ENCODE measurements at regions not wholly inside any gene's neighbourhood (a gene's known extent, or its start where the extent isn't known, plus 50 kb on each side); places are given as distances from the start of the nearest gene placed in this dataset.

GRCh38 chr6:101236709-101237108 is 156.8 kb upstream of the GRIK2 start:
- CTCF ChIA-PET (ENCODE audit: low intra/inter-chr PET ratio, low total read pairs) = no interaction called here
- 0% methylated on average over 4 of the region's 4 CpGs for WGBS (ENCODE audit: low lambda C conversion rate)
- in situ Hi-C loops (cut with HindIII; ENCODE audit: extremely low pct_ligation_motif_present, low pct_unique_long_range_greater_than_20kb) = no loop called here

More at GRCh38 chr6:101236709-101237108, 156.8 kb upstream of the GRIK2 start:
- POLR2A ChIA-PET = no interaction called here
- ATAC-seq (no peak), FAIRE-seq (no peak), DNase-seq (ENCODE audit: low spot score) (no peak)
- Histone ChIP-seq H3K27me3 (ENCODE audit: control insufficient read depth in 1 of 2, insufficient read depth in 2 of 2, low read length in 2 of 2) (no peaks in the 10 kb centered on the region), H3K9me3 (ENCODE audit: low read length) (no peaks in the 10 kb centered on the region), H3K4me3 (replicated peaks in 1 of 3; ENCODE audit: insufficient read depth in 1 of 3, low read depth in 2 of 3, low read length in 3 of 3) (no peak overlapping the region), H3K9ac (ENCODE audit: insufficient read depth, low read depth, low read length) (no peak overlapping the region), H2AFZ (ENCODE audit: low read length) (no peak overlapping the region), H3K36me3 (replicated peaks in 1 of 2; ENCODE audit: control insufficient read depth in 1 of 2, insufficient read depth in 2 of 2, low read length in 2 of 2) (no peaks in the 10 kb centered on the region), H3K27ac (ENCODE audit: extremely low read length, insufficient read depth, low read length) (no peak overlapping the region), H4K20me1 (ENCODE audit: insufficient read depth, low read length) (no peaks in the 10 kb centered on the region), H3K4me2 (ENCODE audit: low read depth, low read length) (no peak overlapping the region), H3K4me1 (ENCODE audit: insufficient read depth, low read length) (no peaks in the 10 kb centered on the region), H3K79me2 (ENCODE audit: insufficient read depth, low read length) (no peaks in the 10 kb centered on the region)
- intact Hi-C loops (cut with micrococcal nuclease; ENCODE audit: unreplicated experiment) = no loop called here
- TF ChIP-seq ZC3H4 (CRISPR knock-in tag; IDR thresholded peaks at IDR 0.05; ENCODE audit: borderline replicate concordance) (no peak), IKZF5 (CRISPR knock-in tag; IDR thresholded peaks at IDR 0.05) (no peak), RBAK (CRISPR knock-in tag; IDR thresholded peaks at IDR 0.05) (no peak), SRF (IDR thresholded peaks at IDR 0.05; ENCODE audit: low read depth, low read length) (no peak), ZBTB2 (CRISPR knock-in tag; IDR thresholded peaks at IDR 0.05; ENCODE audit: low read depth) (no peak), BRD4 (CRISPR knock-in tag; IDR thresholded peaks at IDR 0.05) (no peak), ZFX (CRISPR knock-in tag; IDR thresholded peaks at IDR 0.05; ENCODE audit: low read depth) (no peak), HNF1A (IDR thresholded peaks at IDR 0.05; ENCODE audit: low read depth) (no peak), HNF1A (CRISPR knock-in tag; IDR thresholded peaks at IDR 0.05; ENCODE audit: borderline replicate concordance) (no peak), ZNF777 (CRISPR knock-in tag; IDR thresholded peaks at IDR 0.05) (no peak), IRF9 (CRISPR knock-in tag; IDR thresholded peaks at IDR 0.05; ENCODE audit: borderline replicate concordance) (no peak), NR2C2 (CRISPR knock-in tag; IDR thresholded peaks at IDR 0.05; ENCODE audit: borderline replicate concordance) (no peak), AFF4 (CRISPR knock-in tag; IDR thresholded peaks at IDR 0.05) (no peak), HMG20A (CRISPR knock-in tag; IDR thresholded peaks at IDR 0.05; ENCODE audit: borderline replicate concordance) (no peak)
- no TSS peak for BruUV-seq (replicated peaks)
